HepG2 (cell line): ENCODE measurements at regions not wholly inside any gene's neighbourhood (a gene's known extent, or its start where the extent isn't known, plus 50 kb on each side); places are given as distances from the start of the nearest gene placed in this dataset.

Source experiments
- ARNTL ChIP-seq: sonication (generic); formaldehyde crosslinking; IDR thresholded peaks from 2 replicates; pipeline ENCODE4 v1.4.0; 2020; ENCODE audit warnings: mild to moderate bottlenecking, missing genetic modification reagents
- CTCF ChIP-seq: sonication (generic); formaldehyde crosslinking; IDR thresholded peaks from 2 replicates; pipeline ENCODE4 v1.5.0; 2020; ENCODE audit warnings: mild to moderate bottlenecking, missing genetic modification reagents, moderate library complexity
- KLF13 ChIP-seq: sonication (generic); formaldehyde crosslinking; IDR thresholded peaks from 2 replicates; pipeline ENCODE4 v1.4.0; 2020; ENCODE audit warnings: mild to moderate bottlenecking, missing genetic modification reagents
- MLXIP ChIP-seq: sonication (generic); formaldehyde crosslinking; IDR thresholded peaks from 2 replicates; pipeline ENCODE4 v1.9.0; 2021; ENCODE audit warnings: missing genetic modification reagents, borderline replicate concordance
- PRDM15 ChIP-seq: sonication (generic); formaldehyde crosslinking; IDR thresholded peaks from 2 replicates; pipeline ENCODE4 v1.4.0; 2020; ENCODE audit warnings: missing genetic modification reagents
- RFX1 ChIP-seq: fragments of 450-650 bp; IDR thresholded peaks from 2 replicates; pipeline ENCODE4 v1.6.1; 2017
- SIN3B ChIP-seq: fragments of 150-350 bp; IDR thresholded peaks from 2 replicates; pipeline ENCODE4 v1.6.1; 2014; ENCODE audit warnings: low read length
- SMAD1 ChIP-seq: sonication (generic); formaldehyde crosslinking; IDR thresholded peaks from 2 replicates; pipeline ENCODE4 v1.4.0; 2020; ENCODE audit warnings: missing genetic modification reagents, low read depth, mild to moderate bottlenecking, borderline replicate concordance
- USF2 ChIP-seq, 2 experiments: sonication (generic) in 1 of 2; formaldehyde crosslinking in 1 of 2; IDR thresholded peaks; 2 replicates each; pipeline versions ENCODE4 v1.5.1 to v1.6.1; 2011 to 2020; ENCODE audit warnings: borderline replicate concordance in 1 of 2, low read depth in 1 of 2, low read length in 1 of 2, mild to moderate bottlenecking in 1 of 2, missing genetic modification reagents in 1 of 2, moderate library complexity in 1 of 2
- ZNF264 ChIP-seq: sonication (generic); formaldehyde crosslinking; IDR thresholded peaks from 2 replicates; pipeline ENCODE4 v1.4.0; 2020; ENCODE audit warnings: missing genetic modification reagents
- ZNF615 ChIP-seq: sonication (generic); formaldehyde crosslinking; IDR thresholded peaks from 2 replicates; pipeline ENCODE4 v1.5.0; 2020; ENCODE audit warnings: mild to moderate bottlenecking, missing genetic modification reagents, borderline replicate concordance
- TF ChIP-seq, protein P1 (sequence below): sonication (generic); formaldehyde crosslinking; IDR thresholded peaks from 2 replicates; pipeline ENCODE4 v1.9.0; 2022; ENCODE audit warnings: missing genetic modification reagents, mild to moderate bottlenecking, borderline replicate concordance
- TF ChIP-seq, protein P2 (sequence below): sonication (generic); formaldehyde crosslinking; IDR thresholded peaks from 2 replicates; pipeline ENCODE4 v1.4.0; 2020; ENCODE audit warnings: missing genetic modification reagents

- TF ChIP-seq MLXIP, result peak; percentile 82; the same call in 1 of the 2 replicates
- no peak for TF ChIP-seq ZNF264 (CRISPR knock-in tag)
- TF ChIP-seq RFX1, result no peak
- no peak for TF ChIP-seq PRDM15 (CRISPR knock-in tag)
- TF ChIP-seq, protein P1, sequence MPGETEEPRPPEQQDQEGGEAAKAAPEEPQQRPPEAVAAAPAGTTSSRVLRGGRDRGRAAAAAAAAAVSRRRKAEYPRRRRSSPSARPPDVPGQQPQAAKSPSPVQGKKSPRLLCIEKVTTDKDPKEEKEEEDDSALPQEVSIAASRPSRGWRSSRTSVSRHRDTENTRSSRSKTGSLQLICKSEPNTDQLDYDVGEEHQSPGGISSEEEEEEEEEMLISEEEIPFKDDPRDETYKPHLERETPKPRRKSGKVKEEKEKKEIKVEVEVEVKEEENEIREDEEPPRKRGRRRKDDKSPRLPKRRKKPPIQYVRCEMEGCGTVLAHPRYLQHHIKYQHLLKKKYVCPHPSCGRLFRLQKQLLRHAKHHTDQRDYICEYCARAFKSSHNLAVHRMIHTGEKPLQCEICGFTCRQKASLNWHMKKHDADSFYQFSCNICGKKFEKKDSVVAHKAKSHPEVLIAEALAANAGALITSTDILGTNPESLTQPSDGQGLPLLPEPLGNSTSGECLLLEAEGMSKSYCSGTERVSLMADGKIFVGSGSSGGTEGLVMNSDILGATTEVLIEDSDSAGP, result peak; percentile 71; the same call in 1 of the 2 replicates
- TF ChIP-seq CTCF, result 0 out of 2 replicates have a peak, but pooled peaks have one; percentile 3
- TF ChIP-seq, protein P2, sequence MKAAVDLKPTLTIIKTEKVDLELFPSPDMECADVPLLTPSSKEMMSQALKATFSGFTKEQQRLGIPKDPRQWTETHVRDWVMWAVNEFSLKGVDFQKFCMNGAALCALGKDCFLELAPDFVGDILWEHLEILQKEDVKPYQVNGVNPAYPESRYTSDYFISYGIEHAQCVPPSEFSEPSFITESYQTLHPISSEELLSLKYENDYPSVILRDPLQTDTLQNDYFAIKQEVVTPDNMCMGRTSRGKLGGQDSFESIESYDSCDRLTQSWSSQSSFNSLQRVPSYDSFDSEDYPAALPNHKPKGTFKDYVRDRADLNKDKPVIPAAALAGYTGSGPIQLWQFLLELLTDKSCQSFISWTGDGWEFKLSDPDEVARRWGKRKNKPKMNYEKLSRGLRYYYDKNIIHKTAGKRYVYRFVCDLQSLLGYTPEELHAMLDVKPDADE (CRISPR knock-in tag), result no peak
- TF ChIP-seq SIN3B, result no peak
- TF ChIP-seq ARNTL (CRISPR knock-in tag), result no peak
- no peak for TF ChIP-seq KLF13
- no peak for TF ChIP-seq USF2 (IDR thresholded peaks at IDR 0.05; ENCODE audit: low read depth, low read length)
- TF ChIP-seq USF2 (CRISPR knock-in tag; IDR thresholded peaks at IDR 0.05; ENCODE audit: borderline replicate concordance), result 0 out of 2 replicates have a peak, but pooled peaks have one; percentile 23
- TF ChIP-seq SMAD1 (CRISPR knock-in tag), result no peak
- TF ChIP-seq ZNF615 (CRISPR knock-in tag), result 0 out of 2 replicates have a peak, but pooled peaks have one; percentile 61
Measured at GRCh38 chr21:43287795-43288755, 119.3 kb downstream of the CRYAA start (continued).
